GM19372 (cell line): ENCODE measurements at regions not wholly inside any gene's neighbourhood (a gene's known extent, or its start where the extent isn't known, plus 50 kb on each side); places are given as distances from the start of the nearest gene placed in this dataset.

Experiments used
- ATAC-seq: cut with Tn5 transposase; IDR thresholded peaks from one replicate; pipeline ENCODE4 v1.9.1; 2021; ENCODE audit warnings: mild to moderate bottlenecking, low read depth, moderate library complexity; ENCODE audit not compliant: unreplicated experiment

- no peak for ATAC-seq
Measured at GRCh38 chr12:88633312-88633711, 53.0 kb upstream of the KITLG start.

DNA sequence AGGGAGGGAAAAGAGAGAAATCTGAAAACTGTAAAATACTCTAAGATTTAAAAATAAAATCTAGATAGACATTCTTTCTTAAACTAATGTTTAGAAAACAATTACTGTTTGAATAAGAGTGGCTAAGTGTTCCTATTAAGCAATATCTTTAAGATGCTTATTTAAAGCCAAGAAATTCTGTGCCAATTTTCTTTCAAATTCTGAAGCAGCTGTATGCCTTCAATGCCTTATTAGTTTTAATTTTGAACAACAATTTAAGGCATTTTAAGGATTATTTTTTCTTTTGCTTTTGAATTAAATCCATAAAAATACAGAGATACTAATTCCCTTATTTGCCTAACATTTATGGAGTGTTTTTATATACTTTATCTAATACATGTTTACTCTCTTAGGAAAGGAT, 50.3 kb upstream of the KITLG start:
- no peak for ATAC-seq
